HG03060 (cell line): ENCODE measurements at regions not wholly inside any gene's neighbourhood (a gene's known extent, or its start where the extent isn't known, plus 50 kb on each side); places are given as distances from the start of the nearest gene placed in this dataset.
"Not testable (repeated sequence)": the region's sequence is repeated elsewhere in the genome, so short reads cannot be mapped to it uniquely, and the experiment has no call there.

Experiments used
- ATAC-seq: cut with Tn5 transposase; IDR thresholded peaks from one replicate; pipeline ENCODE4 v1.9.1; 2021; ENCODE audit warnings: low read depth, moderate number of reproducible peaks; ENCODE audit not compliant: unreplicated experiment

DNA sequence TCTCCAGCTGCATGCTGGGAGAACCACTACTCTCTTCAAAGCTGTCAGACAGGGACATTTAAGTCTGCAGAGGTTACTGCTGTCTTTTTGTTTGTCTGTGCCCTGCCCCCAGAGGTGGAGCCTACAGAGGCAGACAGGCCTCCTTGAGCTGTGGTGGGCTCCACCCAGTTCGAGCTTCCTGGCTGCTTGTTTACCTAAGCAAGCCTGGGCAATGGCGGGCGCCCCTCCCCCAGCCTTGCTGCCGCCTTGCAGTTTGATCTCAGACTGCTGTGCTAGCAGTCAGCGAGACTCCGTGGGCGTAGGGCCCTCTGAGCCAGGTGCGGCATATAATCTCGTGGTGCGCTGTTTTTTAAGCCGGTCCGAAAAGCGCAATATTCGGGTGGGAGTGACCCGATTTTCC, 215.0 kb downstream of the STIM2 start:
- ATAC-seq, result not testable (repeated sequence)

GRCh38 chr4:27078934-27079455, 218.4 kb downstream of the STIM2 start:
- no peak for ATAC-seq

DNA sequence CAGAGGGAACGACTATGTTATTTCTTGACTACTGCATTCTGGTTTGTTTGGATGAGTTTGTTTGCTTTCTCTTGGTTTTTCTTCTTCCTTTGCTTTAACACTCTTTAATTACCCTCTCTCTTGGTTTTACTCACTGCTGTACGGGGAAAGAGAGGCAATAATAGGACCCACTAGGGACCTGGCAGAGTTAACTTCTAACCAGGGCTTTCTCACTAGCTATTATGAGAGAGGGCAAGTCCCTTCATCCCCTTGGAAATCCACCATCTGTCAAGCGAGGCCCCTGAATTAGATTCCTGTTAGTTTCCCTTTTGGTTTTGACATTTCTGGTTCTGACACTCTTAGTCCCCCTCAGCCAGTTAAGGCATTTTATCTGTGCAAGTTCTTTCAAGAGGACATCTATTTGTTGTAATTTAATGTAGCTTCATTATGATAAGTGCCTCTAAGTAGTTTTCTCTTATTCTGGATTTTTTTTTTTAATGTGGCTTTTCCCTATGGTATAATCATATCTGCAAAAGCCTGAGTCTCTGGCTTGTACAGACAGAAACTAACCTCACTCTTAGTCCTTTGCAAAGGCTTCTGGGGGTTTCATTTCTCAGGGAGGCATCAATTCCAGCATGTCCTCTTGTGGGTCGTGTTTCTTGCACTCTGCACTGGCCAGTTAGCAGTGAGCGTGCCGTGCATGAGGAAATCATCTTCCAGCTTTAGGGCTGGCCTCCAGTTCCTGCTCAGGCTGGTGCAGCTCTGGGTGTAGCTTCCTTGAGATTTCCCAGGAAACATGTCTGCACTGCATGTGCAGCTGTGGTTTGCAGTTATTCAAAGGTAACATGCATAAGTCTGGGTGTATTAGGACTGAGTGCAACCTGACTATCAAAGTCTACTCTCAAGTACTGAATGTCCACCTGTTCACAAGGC, 221.3 kb downstream of the STIM2 start:
- ATAC-seq, result no peak

DNA sequence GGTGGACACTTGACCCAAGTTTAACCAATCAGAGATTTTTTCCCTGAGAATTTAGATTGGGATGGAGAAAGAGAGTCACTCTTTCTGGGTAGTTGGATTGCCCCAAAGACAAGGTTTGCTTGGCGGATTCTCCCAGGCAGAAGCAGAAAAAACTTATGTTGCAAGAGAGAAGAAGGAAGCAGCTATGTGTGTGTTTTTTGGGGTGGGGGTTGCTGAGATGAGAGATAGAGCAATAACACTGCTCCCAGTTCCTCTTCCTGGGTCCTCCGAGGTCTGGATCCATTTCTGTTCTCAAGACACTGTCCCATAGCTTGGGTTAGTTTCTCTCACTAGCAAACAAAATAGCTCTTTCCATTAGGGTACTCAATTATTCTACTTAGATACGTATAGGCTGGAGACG, 222.1 kb downstream of the STIM2 start:
- ATAC-seq, result no peak

DNA sequence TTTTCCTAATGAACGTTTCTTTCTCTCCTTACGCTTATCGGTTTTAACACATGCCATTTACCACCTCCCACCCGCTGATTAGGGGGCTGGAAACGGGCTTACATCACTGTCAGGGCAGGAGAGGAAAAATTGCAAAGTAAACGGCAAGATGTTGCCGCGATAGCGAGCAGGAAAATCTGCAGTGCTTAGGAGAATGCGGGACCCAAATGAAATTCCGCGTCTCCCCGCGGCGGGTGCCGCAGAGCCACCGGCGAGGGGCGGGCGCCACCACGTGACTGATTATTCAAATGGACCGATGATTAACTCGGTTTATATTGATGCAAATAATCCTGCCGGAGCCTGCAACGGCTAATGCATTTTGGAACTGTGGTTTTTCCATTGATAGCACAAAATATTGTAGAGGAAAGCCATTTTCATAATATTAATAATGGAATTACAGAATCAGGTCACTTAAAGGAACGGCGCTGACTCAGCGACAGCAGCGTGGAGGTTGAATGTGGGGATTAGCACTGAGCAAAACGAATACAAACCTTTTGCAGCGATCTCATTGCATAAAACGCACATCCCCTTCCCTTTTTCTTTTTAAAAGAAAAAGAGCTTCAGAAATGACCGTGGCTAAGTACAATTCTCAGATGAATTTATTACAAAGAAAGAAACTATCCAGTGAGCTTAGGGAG, 224.2 kb downstream of the STIM2 start:
- ATAC-seq, result no peak

DNA sequence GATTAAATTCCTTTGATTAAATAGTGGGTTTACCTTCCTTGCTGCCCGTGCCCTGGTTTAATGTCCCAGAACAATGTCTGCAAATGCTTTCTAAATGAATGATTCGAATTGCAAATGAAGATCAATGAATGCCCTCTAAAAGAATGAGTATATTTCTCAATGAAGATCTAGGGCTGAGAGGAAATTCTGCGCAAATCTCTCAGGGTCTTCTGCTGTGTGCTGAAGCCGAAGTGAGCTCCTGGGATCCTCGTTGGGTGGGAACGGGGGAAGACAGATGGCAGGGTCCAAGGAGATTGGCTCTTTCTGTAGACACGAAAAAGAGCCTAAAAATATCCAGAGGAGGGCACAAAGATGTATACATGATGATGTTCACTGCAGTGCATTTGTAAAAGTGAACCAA, 224.8 kb downstream of the STIM2 start:
- no peak for ATAC-seq

GRCh38 chr4:27087306-27088045, 226.8 kb downstream of the STIM2 start:
- ATAC-seq, result no peak

- no peak for ATAC-seq
Measured at GRCh38 chr4:27088491-27088890, 227.8 kb downstream of the STIM2 start.

DNA sequence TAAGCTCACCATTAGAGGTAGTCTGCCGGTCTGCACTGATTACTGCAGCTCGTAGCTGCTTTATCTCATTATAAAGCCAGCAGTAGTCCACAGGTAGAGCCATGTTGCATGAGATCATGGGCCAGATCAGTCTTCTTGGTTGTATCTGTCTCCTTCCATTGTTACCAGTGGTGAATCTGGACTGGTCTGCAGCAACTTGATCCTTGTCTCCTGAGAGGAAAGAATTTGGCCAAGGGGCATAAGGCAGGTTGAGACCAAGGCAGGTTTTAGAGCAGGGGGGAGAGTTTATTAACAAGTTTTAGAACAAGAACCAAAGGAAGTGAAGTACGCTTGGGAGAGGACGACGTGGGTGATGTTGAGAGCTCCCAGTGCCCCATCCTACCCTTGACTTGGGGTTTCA, 228.5 kb downstream of the STIM2 start:
- no peak for ATAC-seq

DNA sequence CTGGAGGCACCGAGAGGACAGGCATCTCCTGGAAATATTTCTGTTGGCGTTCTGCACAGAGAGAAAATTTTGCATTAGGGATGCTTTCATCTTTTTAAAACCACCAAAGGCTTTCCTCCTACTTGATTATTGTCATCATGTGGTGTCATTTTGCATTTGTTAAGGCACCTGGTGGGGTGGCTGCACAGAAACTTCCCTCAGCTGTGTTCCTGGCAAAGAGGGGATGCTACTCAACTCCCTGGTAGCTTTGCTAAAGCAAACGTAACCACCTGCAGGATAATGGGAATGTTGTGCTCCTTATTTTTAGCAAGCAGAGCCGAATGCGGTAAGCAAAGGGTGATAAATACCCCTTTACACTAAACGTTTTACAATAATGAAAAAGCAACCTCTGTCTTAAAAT, 229.8 kb downstream of the STIM2 start:
- ATAC-seq, result no peak

GRCh38 chr4:27094224-27094623, 233.6 kb downstream of the STIM2 start:
- ATAC-seq, result no peak

DNA sequence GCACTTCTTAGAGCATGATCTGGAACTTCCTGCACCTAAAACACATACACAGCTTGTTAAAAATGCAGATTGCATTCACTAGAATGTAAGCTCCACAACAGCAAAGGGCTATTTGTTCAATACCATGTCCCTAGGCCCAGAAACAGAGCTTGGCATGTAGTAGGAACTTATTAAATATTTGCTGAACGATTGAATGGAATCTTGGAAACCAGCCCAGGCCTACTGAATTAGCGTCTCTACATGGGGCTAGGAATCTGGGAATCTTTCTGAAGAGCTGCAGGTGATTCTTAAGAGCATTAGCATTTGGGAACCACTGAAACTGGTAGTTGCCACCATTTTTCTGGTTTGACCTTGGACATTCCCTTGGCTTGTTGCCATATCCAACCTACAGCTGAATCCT, 234.1 kb downstream of the STIM2 start:
- no peak for ATAC-seq

DNA sequence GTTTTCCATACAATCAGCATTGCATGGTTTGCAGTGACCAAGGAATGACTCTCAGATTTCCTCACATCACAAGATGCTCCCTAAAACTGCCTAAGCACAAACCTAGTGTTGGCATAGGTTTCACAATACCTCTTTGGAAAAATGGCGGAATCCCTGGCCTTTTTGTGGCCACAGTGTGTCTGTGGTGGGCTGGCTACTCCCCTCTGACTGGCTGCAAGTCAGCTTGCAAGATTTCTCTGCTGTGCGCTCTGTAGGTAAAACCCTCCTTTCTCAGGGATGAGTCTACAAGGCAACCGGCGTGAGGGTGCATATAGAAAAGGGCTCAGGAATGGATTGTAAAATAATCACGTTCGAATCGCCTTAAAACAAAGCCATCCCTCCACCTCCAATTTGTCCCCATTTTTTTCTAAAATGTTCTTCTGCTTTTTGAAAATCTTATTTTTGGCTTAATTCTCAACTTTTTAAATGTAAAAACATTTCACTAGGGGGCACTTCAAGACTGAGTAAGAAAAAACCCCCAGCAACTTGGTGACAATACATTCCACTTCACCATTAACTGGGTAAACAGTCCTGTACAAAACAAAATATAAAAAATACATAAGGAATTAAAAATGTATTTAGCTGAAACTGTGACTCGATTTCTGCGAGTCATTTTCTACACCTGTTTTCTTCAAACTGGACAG, 235.6 kb downstream of the STIM2 start:
- ATAC-seq, result no peak

DNA sequence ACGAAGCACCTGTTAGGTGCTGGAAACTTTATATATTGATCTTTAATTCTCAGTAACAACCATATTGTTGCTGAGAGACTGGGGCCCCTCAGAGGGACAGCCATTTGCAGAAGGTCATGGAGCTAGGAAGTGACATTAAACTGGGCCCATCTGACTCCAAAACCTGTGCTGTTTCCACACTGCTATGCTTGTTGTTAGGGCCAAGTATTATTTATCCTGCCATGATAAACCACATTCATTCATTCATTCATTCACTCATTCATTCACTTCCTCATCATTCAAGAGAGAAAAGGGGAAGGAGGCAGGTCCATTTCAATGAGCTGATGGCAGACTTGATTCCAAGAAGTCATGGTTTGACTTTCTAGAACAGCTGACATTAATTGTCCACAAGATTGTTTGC, 237.4 kb downstream of the STIM2 start:
- no peak for ATAC-seq

GRCh38 chr4:27100713-27101112, 240.1 kb downstream of the STIM2 start:
- no peak for ATAC-seq

GRCh38 chr4:27101126-27101525, 240.5 kb downstream of the STIM2 start:
- no peak for ATAC-seq

- no peak for ATAC-seq
Measured at GRCh38 chr4:27101561-27101960, 240.9 kb downstream of the STIM2 start.

DNA sequence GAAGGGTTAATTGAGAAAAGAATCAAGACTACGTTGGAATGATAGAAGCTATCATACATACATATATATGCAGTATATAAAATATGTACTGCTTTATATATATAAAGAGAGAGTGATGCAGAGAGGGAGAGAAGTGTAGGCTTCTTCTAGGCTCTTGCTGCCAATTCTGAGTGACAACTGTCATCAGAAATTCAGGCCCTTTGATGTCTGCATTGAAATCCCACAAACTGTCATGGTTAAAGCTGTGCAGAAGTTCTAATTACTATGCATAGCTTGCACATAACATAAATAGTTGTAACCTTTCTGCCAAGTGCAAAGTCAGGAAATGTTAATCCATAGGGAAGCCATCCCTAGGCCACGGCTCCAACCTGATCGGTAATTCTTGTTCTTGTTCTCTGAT, 251.0 kb downstream of the STIM2 start:
- no peak for ATAC-seq

- no peak for ATAC-seq
Measured at GRCh38 chr4:27112587-27112986, 251.9 kb downstream of the STIM2 start.

DNA sequence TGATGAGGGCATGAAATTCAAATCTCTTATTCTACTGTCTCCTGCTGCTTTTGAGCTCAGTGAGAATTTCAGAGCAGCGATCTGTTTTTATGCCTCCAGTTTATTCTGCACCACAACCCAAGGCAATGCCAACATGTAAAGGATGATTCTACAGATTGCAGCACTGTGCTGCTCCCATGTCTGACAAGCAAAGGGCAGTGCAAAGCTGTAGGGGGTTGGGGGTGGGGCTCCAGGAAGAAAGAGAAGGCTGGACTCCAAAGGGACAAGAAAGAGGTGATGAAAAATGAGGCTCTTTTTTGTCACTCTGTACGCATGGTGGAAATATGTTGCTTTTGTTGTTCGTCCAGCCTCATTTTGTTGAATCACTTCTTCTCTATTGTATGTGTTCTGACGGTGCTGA, 254.6 kb downstream of the STIM2 start:
- no peak for ATAC-seq

GRCh38 chr4:27117453-27117852, 256.8 kb downstream of the STIM2 start:
- ATAC-seq, result no peak
